ENCODE measurements at regions not wholly inside any gene's neighbourhood (a gene's known extent, or its start where the extent isn't known, plus 50 kb on each side); places are given as distances from the start of the nearest gene placed in this dataset.

GRCh38 chr10:83517456-83517855, 621.9 kb upstream of the GHITM start:
- TF ChIP-seq CTCF (conservative IDR thresholded peaks at IDR 0.05; ENCODE audit: low read depth, low read length) = no peak
- no peak for TF ChIP-seq EZH2phosphoT487 (IDR thresholded peaks at IDR 0.05; ENCODE audit: borderline replicate concordance, low read length)

All from PC-3 (cell line).